ENCODE measurements at regions not wholly inside any gene's neighbourhood (a gene's known extent, or its start where the extent isn't known, plus 50 kb on each side); places are given as distances from the start of the nearest gene placed in this dataset.

DNA sequence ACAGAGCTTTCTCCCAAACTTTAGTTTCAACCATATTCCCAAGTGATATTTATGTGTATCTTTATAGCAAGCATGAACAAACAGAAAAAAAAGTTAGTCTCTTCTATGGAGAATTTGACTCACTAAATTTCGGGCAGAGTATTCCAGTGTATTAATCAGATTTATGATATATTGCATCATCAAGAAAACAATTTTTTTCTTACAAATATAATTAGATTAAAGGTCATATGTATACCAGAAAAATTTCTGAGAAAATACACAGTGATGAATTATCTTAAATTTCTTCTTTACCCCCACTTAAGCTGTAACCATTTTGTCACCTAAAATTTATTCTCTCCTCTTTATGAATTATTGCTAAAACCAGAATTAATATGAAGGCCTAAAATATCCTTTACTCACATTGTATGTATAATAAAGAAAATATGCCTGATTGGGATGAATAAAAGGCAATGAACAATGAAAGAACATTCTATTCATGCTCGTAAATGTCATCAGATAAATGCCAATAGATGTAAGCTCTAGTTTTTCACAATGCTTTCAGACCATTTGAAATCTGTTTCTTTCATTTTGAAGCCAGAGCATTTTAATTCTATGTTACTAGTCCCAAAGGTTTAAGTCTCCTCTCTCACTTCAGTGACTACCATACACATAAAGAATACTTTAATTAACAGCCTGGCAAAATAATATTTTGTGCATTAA lies 192.1 kb downstream of the HGF start:
- TF ChIP-seq, protein P1, sequence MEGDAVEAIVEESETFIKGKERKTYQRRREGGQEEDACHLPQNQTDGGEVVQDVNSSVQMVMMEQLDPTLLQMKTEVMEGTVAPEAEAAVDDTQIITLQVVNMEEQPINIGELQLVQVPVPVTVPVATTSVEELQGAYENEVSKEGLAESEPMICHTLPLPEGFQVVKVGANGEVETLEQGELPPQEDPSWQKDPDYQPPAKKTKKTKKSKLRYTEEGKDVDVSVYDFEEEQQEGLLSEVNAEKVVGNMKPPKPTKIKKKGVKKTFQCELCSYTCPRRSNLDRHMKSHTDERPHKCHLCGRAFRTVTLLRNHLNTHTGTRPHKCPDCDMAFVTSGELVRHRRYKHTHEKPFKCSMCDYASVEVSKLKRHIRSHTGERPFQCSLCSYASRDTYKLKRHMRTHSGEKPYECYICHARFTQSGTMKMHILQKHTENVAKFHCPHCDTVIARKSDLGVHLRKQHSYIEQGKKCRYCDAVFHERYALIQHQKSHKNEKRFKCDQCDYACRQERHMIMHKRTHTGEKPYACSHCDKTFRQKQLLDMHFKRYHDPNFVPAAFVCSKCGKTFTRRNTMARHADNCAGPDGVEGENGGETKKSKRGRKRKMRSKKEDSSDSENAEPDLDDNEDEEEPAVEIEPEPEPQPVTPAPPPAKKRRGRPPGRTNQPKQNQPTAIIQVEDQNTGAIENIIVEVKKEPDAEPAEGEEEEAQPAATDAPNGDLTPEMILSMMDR (IDR thresholded peaks at IDR 0.05; ENCODE audit: low read depth, low read length, missing input control) = no peak
- TF ChIP-seq, protein P2, sequence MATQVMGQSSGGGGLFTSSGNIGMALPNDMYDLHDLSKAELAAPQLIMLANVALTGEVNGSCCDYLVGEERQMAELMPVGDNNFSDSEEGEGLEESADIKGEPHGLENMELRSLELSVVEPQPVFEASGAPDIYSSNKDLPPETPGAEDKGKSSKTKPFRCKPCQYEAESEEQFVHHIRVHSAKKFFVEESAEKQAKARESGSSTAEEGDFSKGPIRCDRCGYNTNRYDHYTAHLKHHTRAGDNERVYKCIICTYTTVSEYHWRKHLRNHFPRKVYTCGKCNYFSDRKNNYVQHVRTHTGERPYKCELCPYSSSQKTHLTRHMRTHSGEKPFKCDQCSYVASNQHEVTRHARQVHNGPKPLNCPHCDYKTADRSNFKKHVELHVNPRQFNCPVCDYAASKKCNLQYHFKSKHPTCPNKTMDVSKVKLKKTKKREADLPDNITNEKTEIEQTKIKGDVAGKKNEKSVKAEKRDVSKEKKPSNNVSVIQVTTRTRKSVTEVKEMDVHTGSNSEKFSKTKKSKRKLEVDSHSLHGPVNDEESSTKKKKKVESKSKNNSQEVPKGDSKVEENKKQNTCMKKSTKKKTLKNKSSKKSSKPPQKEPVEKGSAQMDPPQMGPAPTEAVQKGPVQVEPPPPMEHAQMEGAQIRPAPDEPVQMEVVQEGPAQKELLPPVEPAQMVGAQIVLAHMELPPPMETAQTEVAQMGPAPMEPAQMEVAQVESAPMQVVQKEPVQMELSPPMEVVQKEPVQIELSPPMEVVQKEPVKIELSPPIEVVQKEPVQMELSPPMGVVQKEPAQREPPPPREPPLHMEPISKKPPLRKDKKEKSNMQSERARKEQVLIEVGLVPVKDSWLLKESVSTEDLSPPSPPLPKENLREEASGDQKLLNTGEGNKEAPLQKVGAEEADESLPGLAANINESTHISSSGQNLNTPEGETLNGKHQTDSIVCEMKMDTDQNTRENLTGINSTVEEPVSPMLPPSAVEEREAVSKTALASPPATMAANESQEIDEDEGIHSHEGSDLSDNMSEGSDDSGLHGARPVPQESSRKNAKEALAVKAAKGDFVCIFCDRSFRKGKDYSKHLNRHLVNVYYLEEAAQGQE (IDR thresholded peaks at IDR 0.05) = no peak
- no peak for TF ChIP-seq FOXA1 (IDR thresholded peaks at IDR 0.05)
